Duodenal mucosa (tissue), 2 donors: ENCODE measurements at regions not wholly inside any gene's neighbourhood (a gene's known extent, or its start where the extent isn't known, plus 50 kb on each side); places are given as distances from the start of the nearest gene placed in this dataset.
"Not testable (repeated sequence)": the region's sequence is repeated elsewhere in the genome, so short reads cannot be mapped to it uniquely, and the experiment has no call there.

Experiments
- H3K27ac ChIP-seq: one replicate; pipeline ENCODE4 v1.7.0; 2013; ENCODE audit warnings: low read depth, low read length
- H3K27me3 ChIP-seq, 2 donors: one replicate each; pipeline ENCODE4 v1.7.0; 2013; ENCODE audit warnings: low read length in 2 of 2, control low read depth in 1 of 2; ENCODE audit not compliant: insufficient read depth in 2 of 2, control insufficient read depth in 1 of 2
- H3K36me3 ChIP-seq, 2 donors: one replicate each; pipeline ENCODE4 v1.7.0; 2013; ENCODE audit warnings: low read length in 2 of 2, control low read depth in 1 of 2; ENCODE audit not compliant: insufficient read depth in 2 of 2, control insufficient read depth in 1 of 2
- H3K4me1 ChIP-seq, 2 donors: one replicate each; pipeline ENCODE4 v1.7.0; 2013; ENCODE audit warnings: low read length in 2 of 2, control low read depth in 1 of 2; ENCODE audit not compliant: insufficient read depth in 2 of 2, control insufficient read depth in 1 of 2
- H3K4me3 ChIP-seq, 2 donors: one replicate each; pipeline ENCODE4 v1.7.0; 2013; ENCODE audit warnings: low read length in 2 of 2, low read depth in 1 of 2
- H3K9ac ChIP-seq, 2 donors: one replicate each; pipeline ENCODE4 v1.7.0; 2013; ENCODE audit warnings: low read length in 2 of 2, low read depth in 1 of 2
- H3K9me3 ChIP-seq, 2 donors: one replicate each; pipeline ENCODE4 v1.7.0; 2013; ENCODE audit warnings: low read length in 2 of 2, control low read depth in 1 of 2; ENCODE audit not compliant: control insufficient read depth in 1 of 2

- Histone ChIP-seq H3K9me3 (peaks cover 7 to 12% of the 10 kb centered on the region in 2 donors), H3K27ac (no peak overlapping the region), H3K4me3 (no peak overlapping the region), H3K9ac (no peak overlapping the region), H3K27me3 (no peaks in the 10 kb centered on the region), H3K4me1 (no peaks in the 10 kb centered on the region), H3K36me3 (no peaks in the 10 kb centered on the region)
Measured at GRCh38 chr6:169093770-169094551, 159.7 kb downstream of the THBS2 start.

DNA sequence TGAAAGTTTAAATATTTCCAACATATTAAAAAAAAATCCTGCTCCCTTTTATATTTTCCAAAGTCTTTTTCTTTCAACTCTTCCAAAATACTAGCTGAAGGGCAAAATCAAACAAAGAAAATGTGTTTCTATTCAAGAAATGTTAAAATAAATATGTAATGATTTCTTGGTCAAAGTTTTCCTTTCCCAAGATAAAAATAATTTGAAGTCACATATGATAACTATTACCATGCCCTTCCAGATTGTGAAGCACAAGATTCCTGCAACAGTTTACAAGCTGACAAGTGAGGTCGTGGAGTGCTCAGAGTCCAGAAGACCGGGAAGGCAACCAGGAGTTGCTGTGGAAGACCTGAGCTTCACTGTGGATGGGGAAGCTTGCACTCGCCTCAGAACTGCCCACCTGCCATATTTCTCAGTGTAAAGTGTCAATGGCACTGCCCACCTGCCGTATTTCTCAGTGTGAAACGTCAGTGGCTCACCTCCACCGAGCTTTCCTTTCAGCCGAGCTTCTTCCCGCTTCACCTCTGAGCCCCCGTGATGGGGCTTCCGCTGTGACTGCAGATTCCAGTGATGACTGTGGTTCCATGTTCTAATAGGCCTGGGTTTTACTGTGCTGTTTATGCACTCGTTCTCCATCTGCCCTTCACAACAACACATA is 160.5 kb downstream of the THBS2 start:
- Histone ChIP-seq H3K9ac (no peak overlapping the region), H3K9me3 (peaks cover 7 to 12% of the 10 kb centered on the region in 2 donors), H3K36me3 (no peaks in the 10 kb centered on the region), H3K4me3 (no peak overlapping the region), H3K27me3 (no peaks in the 10 kb centered on the region), H3K4me1 (no peaks in the 10 kb centered on the region), H3K27ac (no peak overlapping the region)

DNA sequence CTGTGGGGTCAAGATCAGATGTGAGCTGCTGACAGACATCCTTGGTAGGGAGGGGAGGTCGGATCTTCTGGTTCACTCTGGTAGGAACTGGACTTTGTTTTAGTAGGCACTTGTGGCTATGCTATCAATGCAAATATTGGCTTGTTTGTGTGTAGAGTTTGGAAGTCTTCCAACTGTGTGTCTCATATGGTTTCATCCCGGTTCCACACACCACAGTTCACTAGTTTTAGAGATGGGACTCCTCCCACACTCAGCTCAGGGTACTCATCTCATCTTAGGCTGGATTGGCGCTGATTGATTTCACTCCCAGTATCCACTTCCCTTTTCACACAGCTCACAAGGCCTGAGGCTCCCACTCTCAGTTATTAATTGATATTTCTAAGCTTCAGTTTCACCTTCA is 161.3 kb downstream of the THBS2 start:
- no peaks in the 10 kb centered on the region for H3K36me3 ChIP-seq
- no peak overlapping the region for H3K4me3 ChIP-seq
- H3K9me3 ChIP-seq = peaks cover 7 to 12% of the 10 kb centered on the region in 2 donors
- H3K27me3 ChIP-seq = no peaks in the 10 kb centered on the region
- no peak overlapping the region for H3K9ac ChIP-seq
- H3K27ac ChIP-seq = no peak overlapping the region
- no peaks in the 10 kb centered on the region for H3K4me1 ChIP-seq

GRCh38 chr6:169090514-169091127 is 163.0 kb downstream of the THBS2 start:
- H3K36me3 ChIP-seq, H3K27ac ChIP-seq, H3K4me3 ChIP-seq, H3K27me3 ChIP-seq, H3K4me1 ChIP-seq, H3K9ac ChIP-seq: not testable (repeated sequence)
- H3K9me3 ChIP-seq = peaks cover 7 to 12% of the 10 kb centered on the region in 2 donors

GRCh38 chr6:169088762-169089161 is 164.9 kb downstream of the THBS2 start:
- Histone ChIP-seq H3K27me3 (no peaks in the 10 kb centered on the region), H3K9me3 (peaks cover 7 to 12% of the 10 kb centered on the region in 2 donors), H3K36me3 (no peaks in the 10 kb centered on the region), H3K4me3 (no peak overlapping the region), H3K4me1 (no peaks in the 10 kb centered on the region), H3K9ac (no peak overlapping the region), H3K27ac (no peak overlapping the region)

DNA sequence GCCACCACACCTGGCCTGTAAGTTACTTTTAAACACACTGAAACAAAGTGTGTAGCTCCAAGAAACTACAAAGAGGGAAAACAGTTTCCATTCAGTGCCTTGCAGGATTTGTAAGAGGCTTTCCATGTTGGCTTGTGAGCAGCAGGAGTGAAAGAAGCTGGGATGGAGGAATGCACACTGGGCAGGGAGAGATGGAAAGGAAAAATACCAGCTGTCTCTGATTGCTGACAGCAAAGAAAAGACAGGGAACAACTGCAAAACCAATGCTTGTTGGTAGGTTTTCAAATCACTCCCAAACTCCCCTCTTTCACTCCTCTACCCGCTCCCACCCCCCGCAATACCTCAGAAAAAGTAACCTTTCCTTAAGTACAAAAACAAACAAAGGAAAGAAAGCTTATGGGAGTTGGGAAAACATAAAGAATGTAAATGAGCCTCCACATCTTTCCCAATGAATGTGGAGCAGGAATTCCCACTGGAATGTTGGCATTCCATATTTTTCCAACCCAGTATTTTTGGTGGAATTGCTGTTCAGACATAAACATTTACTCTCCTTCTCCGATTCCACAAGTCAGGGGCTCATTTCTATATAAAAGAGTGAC is 166.1 kb downstream of the THBS2 start:
- no peak overlapping the region for H3K9ac ChIP-seq
- no peaks in the 10 kb centered on the region for H3K36me3 ChIP-seq
- peaks cover 7 to 12% of the 10 kb centered on the region in 2 donors for H3K9me3 ChIP-seq
- H3K4me3 ChIP-seq = no peak overlapping the region
- no peaks in the 10 kb centered on the region for H3K4me1 ChIP-seq
- H3K27ac ChIP-seq = no peak overlapping the region
- H3K27me3 ChIP-seq = no peaks in the 10 kb centered on the region

- not testable (repeated sequence) for H3K27ac ChIP-seq, H3K36me3 ChIP-seq, H3K27me3 ChIP-seq, H3K9ac ChIP-seq, H3K4me3 ChIP-seq, H3K4me1 ChIP-seq
- peaks cover 7 to 12% of the 10 kb centered on the region in 2 donors for H3K9me3 ChIP-seq
Measured at GRCh38 chr6:169086616-169087015, 167.0 kb downstream of the THBS2 start.

DNA sequence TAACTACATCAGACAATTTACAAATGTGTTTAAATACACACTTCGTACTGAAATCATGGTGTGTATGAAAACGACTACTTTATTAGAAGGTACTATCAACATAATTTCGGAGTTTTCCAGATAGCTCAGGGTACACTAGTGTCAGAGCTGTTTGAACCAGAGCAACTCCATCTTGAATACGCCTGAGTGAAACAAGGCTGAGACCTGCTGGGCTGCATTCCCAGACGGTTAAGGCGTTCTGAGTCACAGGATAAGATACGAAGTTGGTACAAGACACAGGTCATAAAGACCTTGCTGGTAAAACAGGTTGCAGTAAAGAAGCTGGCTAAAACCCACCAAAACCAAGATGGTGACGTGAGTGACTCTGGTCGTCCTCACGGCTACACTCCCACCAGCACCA is 167.6 kb downstream of the THBS2 start:
- H3K36me3 ChIP-seq = no peaks in the 10 kb centered on the region
- H3K27ac ChIP-seq = no peak overlapping the region
- H3K4me1 ChIP-seq = no peaks in the 10 kb centered on the region
- peaks cover 5 to 7% of the 10 kb centered on the region in 2 donors for H3K9me3 ChIP-seq
- no peak overlapping the region for H3K4me3 ChIP-seq
- no peak overlapping the region for H3K9ac ChIP-seq
- H3K27me3 ChIP-seq = no peaks in the 10 kb centered on the region

- Histone ChIP-seq H3K27ac (no peak overlapping the region), H3K4me1 (no peaks in the 10 kb centered on the region), H3K36me3 (no peaks in the 10 kb centered on the region), H3K4me3 (no peak overlapping the region), H3K9me3 (peaks cover 0 to 2% of the 10 kb centered on the region in 2 donors), H3K27me3 (no peaks in the 10 kb centered on the region), H3K9ac (no peak overlapping the region)
Measured at GRCh38 chr6:169085466-169085865, 168.2 kb downstream of the THBS2 start.

DNA sequence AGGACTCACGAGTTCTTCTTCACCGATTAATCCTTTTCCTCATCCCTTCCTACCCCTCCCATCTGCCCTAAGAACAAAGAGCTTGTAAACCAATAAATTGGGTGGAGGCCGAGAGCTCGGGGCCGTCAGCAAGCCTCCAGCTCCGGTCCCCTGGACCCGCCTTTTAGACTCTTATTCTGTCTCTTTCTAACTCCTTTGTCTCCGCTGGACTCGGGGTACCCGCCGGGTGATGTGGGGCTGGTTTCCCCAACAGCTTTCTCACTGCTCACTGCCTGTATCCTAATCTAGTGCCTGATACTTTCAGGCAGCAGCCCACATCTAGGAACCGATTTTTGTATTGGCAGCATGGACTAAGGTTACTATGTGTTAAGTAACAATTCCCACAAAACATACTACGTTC is 169.1 kb downstream of the THBS2 start:
- H3K27me3 ChIP-seq, H3K4me1 ChIP-seq, H3K36me3 ChIP-seq, H3K27ac ChIP-seq, H3K4me3 ChIP-seq, H3K9ac ChIP-seq, H3K9me3 ChIP-seq: not testable (repeated sequence)
